DOHH2 (cell line): ENCODE measurements at regions not wholly inside any gene's neighbourhood (a gene's known extent, or its start where the extent isn't known, plus 50 kb on each side); places are given as distances from the start of the nearest gene placed in this dataset.

Experiments used
- H3F3A ChIP-seq: fragments of 200-600 bp; sonication (generic), shearing (Covaris generic); 2 replicates; pipeline ENCODE4 v1.6.0; 2016; ENCODE audit warnings: antibody characterized with exemption, mild to moderate bottlenecking; ENCODE audit not compliant: control insufficient read depth, insufficient read depth
- H3K27ac ChIP-seq: fragments of 200-600 bp; sonication (generic); 2 replicates; pipeline ENCODE4 v1.5.1; 2014; ENCODE audit warnings: low read depth, mild to moderate bottlenecking, low read length, moderate library complexity
- H3K27me3 ChIP-seq: fragments of 200-600 bp; sonication (generic); 2 replicates; pipeline ENCODE4 v1.6.1; 2014; ENCODE audit warnings: mild to moderate bottlenecking, low read length, mixed read lengths; ENCODE audit not compliant: control insufficient read depth
- H3K36me3 ChIP-seq: fragments of 200-600 bp; sonication (generic); 2 replicates; pipeline ENCODE4 v1.6.1; 2014; ENCODE audit warnings: mild to moderate bottlenecking, low read length, moderate library complexity, mixed read lengths; ENCODE audit not compliant: control insufficient read depth
- H3K4me1 ChIP-seq: fragments of 200-600 bp; sonication (generic); 2 replicates; pipeline ENCODE4 v1.6.1; 2014; ENCODE audit warnings: mild to moderate bottlenecking, low read length, mixed read lengths; ENCODE audit not compliant: control insufficient read depth
- H3K4me2 ChIP-seq: fragments of 200-600 bp; sonication (generic); 2 replicates; pipeline ENCODE4 v1.6.0; 2014; ENCODE audit warnings: mild to moderate bottlenecking, low read length, moderate library complexity
- H3K4me3 ChIP-seq: fragments of 200-600 bp; sonication (generic); 2 replicates; pipeline ENCODE4 v1.5.1; 2014; ENCODE audit warnings: mild to moderate bottlenecking, low read length, mixed read lengths
- H3K79me2 ChIP-seq: fragments of 200-600 bp; sonication (generic); 2 replicates; pipeline ENCODE4 v1.6.1; 2014; ENCODE audit warnings: mild to moderate bottlenecking, low read length, mixed read lengths; ENCODE audit not compliant: control insufficient read depth
- H3K9me2 ChIP-seq: fragments of 200-600 bp; sonication (generic); replicated peaks from 2 replicates; pipeline ENCODE4 v1.6.1; 2014; ENCODE audit warnings: mild to moderate bottlenecking, low read length, mixed read lengths; ENCODE audit not compliant: control insufficient read depth
- H3K9me3 ChIP-seq: fragments of 200-600 bp; sonication (generic); 2 replicates; pipeline ENCODE4 v1.6.1; 2014; ENCODE audit warnings: antibody characterized with exemption, low read length, mixed read lengths; ENCODE audit not compliant: control insufficient read depth, insufficient read depth
- H4K20me1 ChIP-seq: fragments of 200-600 bp; sonication (generic); 2 replicates; pipeline ENCODE4 v1.6.0; 2014; ENCODE audit warnings: low read depth, mild to moderate bottlenecking, antibody characterized with exemption, low read length, moderate library complexity; ENCODE audit not compliant: control insufficient read depth, insufficient read depth
- EZH2phosphoT487 ChIP-seq: fragments of 200-600 bp; sonication (generic); IDR thresholded peaks from 2 replicates; pipeline ENCODE4 v1.6.1; 2017; ENCODE audit warnings: borderline replicate concordance, mild to moderate bottlenecking, antibody characterized with exemption, low read length, moderate library complexity, mixed read lengths
- TF ChIP-seq, protein P1 (sequence below): fragments of 200-600 bp; sonication (generic); IDR thresholded peaks from one replicate; pipeline ENCODE4 v1.5.1; 2014; ENCODE audit warnings: antibody characterized with exemption, mild to moderate bottlenecking, low read depth, low read length; ENCODE audit not compliant: poor library complexity, severe bottlenecking

DNA sequence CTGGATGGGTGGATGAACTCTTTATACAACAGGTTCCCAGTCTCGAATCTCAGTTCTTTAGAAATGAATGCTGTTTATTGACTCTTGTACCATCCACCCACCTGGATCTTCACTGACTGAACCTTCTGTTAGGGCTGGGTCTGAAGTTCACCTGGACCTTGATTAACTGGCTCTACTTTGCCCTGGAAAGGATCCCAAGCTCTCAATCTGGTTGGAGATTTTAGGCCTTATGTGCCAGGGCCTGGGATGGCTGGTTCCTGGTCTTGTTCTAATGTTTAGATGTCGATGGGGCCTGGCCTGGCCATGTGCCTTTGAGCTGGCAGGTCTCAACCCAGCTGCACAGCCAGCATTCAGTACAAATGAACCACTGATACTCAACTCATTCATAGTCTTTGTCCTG, 76.5 kb upstream of the MED13L start:
- Histone ChIP-seq H3K27me3 (no peaks in the 10 kb centered on the region; the same call in 1 of the 2 replicates), H4K20me1 (no peaks in the 10 kb centered on the region), H3K9me2 (no peaks in the 10 kb centered on the region), H3K4me2 (no peak overlapping the region), H3K4me3 (no peak overlapping the region), H3K9me3 (no peaks in the 10 kb centered on the region), H3K4me1 (no peaks in the 10 kb centered on the region), H3K79me2 (no peaks in the 10 kb centered on the region), H3F3A (no peaks in the 10 kb centered on the region), H3K27ac (no peak overlapping the region), H3K36me3 (no peaks in the 10 kb centered on the region)
- no peak for TF ChIP-seq EZH2phosphoT487
- TF ChIP-seq, protein P1, sequence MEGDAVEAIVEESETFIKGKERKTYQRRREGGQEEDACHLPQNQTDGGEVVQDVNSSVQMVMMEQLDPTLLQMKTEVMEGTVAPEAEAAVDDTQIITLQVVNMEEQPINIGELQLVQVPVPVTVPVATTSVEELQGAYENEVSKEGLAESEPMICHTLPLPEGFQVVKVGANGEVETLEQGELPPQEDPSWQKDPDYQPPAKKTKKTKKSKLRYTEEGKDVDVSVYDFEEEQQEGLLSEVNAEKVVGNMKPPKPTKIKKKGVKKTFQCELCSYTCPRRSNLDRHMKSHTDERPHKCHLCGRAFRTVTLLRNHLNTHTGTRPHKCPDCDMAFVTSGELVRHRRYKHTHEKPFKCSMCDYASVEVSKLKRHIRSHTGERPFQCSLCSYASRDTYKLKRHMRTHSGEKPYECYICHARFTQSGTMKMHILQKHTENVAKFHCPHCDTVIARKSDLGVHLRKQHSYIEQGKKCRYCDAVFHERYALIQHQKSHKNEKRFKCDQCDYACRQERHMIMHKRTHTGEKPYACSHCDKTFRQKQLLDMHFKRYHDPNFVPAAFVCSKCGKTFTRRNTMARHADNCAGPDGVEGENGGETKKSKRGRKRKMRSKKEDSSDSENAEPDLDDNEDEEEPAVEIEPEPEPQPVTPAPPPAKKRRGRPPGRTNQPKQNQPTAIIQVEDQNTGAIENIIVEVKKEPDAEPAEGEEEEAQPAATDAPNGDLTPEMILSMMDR: no peak

DNA sequence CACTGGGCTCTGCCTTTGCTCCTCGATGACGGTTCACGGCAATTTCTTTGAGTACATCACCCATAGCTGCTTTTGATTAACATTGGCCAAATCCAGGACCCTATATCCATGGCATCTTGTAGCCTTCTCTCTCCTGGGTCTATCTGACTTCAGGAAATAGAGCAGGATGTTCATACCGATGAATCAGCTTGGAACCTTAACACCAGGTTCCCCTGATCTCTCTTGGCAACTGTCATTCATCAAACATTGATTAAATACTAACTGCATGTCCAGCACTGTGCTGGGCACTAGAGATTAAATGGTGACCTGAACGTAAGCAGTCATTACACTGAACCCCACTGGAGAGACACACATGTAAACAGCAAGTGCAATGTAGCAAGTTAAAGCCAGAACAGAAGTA, 77.0 kb upstream of the MED13L start:
- H3K36me3 ChIP-seq: no peaks in the 10 kb centered on the region
- H3K27ac ChIP-seq: no peak overlapping the region
- H3K9me3 ChIP-seq: no peaks in the 10 kb centered on the region
- H3K4me1 ChIP-seq: no peaks in the 10 kb centered on the region
- no peaks in the 10 kb centered on the region for H4K20me1 ChIP-seq
- H3K9me2 ChIP-seq: no peaks in the 10 kb centered on the region
- no peak overlapping the region for H3K4me3 ChIP-seq
- H3F3A ChIP-seq: no peaks in the 10 kb centered on the region
- H3K27me3 ChIP-seq: no peaks in the 10 kb centered on the region; the same call in 1 of the 2 replicates
- H3K4me2 ChIP-seq: no peak overlapping the region
- no peak for TF ChIP-seq EZH2phosphoT487
- TF ChIP-seq, protein P1: no peak
- H3K79me2 ChIP-seq: no peaks in the 10 kb centered on the region

DNA sequence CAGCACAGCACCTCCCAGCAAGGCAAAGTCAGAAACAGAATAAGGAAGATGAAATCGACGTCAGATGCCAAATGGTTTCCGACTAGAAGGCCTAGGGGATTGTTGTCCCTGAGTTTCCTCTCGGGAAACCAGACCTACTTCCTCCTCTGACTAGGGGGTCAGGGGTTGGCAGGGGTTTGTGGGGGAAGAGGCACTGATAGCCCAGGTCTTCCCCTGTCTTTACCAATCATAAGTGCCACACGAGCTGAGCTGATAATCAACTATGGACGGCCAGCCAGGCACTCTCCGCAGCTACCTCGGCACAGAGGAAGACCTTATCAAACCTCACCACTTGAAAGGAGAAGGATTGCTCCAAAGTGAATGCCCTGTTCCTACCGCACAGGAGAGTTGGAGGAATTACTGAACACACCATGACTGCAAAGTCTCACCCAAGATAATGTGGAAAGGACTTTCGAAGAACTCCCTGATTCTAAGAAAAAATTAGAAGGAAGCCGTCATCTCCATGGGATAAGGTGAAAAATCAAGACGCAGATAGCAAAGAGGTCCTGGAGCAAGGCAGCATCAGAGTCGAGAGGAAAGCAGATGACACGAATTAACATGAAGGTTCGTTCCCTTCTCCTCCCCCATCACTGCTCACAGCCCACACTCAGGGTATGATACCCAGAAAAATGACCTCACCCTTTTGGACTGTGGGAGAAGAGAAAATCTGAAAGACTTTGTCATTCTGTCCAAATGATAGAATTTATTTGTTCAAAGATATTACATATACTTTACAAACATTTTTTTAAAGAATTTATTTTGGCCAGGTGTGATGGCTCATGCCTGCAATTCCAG, 77.7 kb upstream of the MED13L start:
- H3K4me3 ChIP-seq: no peak overlapping the region
- no peaks in the 10 kb centered on the region for H3K9me3 ChIP-seq
- H3F3A ChIP-seq: no peaks in the 10 kb centered on the region
- H3K79me2 ChIP-seq: no peaks in the 10 kb centered on the region
- no peaks in the 10 kb centered on the region; the same call in 1 of the 2 replicates for H3K27me3 ChIP-seq
- no peaks in the 10 kb centered on the region for H4K20me1 ChIP-seq
- H3K4me1 ChIP-seq: no peaks in the 10 kb centered on the region
- H3K27ac ChIP-seq: no peak overlapping the region
- no peaks in the 10 kb centered on the region for H3K36me3 ChIP-seq
- H3K9me2 ChIP-seq: no peaks in the 10 kb centered on the region
- no peak overlapping the region for H3K4me2 ChIP-seq
- TF ChIP-seq EZH2phosphoT487: no peak
- TF ChIP-seq, protein P1: no peak
